ENCODE measurements at regions not wholly inside any gene's neighbourhood (a gene's known extent, or its start where the extent isn't known, plus 50 kb on each side); places are given as distances from the start of the nearest gene placed in this dataset.

DNA sequence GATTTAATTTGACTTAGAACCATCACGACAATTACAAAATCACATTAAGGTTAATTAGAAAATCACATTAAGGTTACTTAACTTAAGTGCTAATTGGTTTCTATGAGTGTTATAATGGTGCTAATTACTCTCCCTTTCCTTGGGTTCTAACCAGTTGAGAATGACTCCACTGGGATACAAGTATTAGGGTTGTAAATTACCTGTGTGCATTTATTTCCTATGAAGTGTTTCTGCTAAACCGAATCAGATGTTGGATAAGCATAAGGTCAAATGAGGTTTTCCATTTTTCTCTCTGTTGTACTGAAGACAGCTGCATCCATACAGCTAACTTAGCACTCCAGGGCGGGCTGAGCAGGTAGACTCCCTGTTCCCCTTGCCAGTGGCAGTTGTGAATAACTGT, 610.3 kb upstream of the TMPRSS15 start:
- TF ChIP-seq CTCF (IDR thresholded peaks at IDR 0.05; ENCODE audit: borderline replicate concordance, control extremely low read depth, extremely low read depth, insufficient read depth, missing control alignments): no peak
- in situ Hi-C loops (cut with MboI; ENCODE audit: low sequenced_read_pairs, unreplicated experiment): no loop called here
- no peak for DNase-seq (ENCODE audit: low spot score)

GRCh38 chr21:19018529-19018928, 614.9 kb upstream of the TMPRSS15 start:
- in situ Hi-C loops (cut with MboI; ENCODE audit: low sequenced_read_pairs, unreplicated experiment): no loop called here
- no peak for TF ChIP-seq CTCF (IDR thresholded peaks at IDR 0.05; ENCODE audit: borderline replicate concordance, control extremely low read depth, extremely low read depth, insufficient read depth, missing control alignments)
- no peak for DNase-seq (ENCODE audit: low spot score)

DNA sequence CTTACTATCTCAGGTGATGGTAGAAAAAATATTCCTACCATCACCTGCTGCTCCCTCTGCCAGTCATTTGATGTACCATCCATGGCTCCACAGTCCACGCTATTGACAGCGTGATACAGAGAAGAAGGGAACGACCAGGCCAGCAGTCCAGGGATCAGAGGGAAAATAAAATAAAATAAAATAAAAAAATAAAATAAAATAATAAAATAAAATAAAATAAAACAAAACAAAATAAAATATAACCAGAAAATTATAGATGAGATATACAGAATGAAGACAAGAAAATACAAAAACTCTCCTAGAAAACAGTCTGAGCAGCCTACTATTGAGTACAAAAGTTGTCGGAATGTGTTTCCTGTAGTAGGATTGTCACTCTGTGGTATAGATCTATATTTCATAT, 619.4 kb upstream of the TMPRSS15 start:
- no peak for TF ChIP-seq CTCF (IDR thresholded peaks at IDR 0.05; ENCODE audit: borderline replicate concordance, control extremely low read depth, extremely low read depth, insufficient read depth, missing control alignments)
- in situ Hi-C loops (cut with MboI; ENCODE audit: low sequenced_read_pairs, unreplicated experiment): no loop called here
- DNase-seq (ENCODE audit: low spot score): no peak

GRCh38 chr21:19026911-19027310, 623.3 kb upstream of the TMPRSS15 start:
- TF ChIP-seq CTCF (IDR thresholded peaks at IDR 0.05; ENCODE audit: borderline replicate concordance, control extremely low read depth, extremely low read depth, insufficient read depth, missing control alignments): no peak
- in situ Hi-C loops (cut with MboI; ENCODE audit: low sequenced_read_pairs, unreplicated experiment): no loop called here
- DNase-seq (ENCODE audit: low spot score): no peak

- no peak for DNase-seq (ENCODE audit: low spot score)
- TF ChIP-seq CTCF (IDR thresholded peaks at IDR 0.05; ENCODE audit: borderline replicate concordance, control extremely low read depth, extremely low read depth, insufficient read depth, missing control alignments): no peak
- in situ Hi-C loops (cut with MboI; ENCODE audit: low sequenced_read_pairs, unreplicated experiment): no loop called here
Measured at GRCh38 chr21:19029816-19030215, 626.2 kb upstream of the TMPRSS15 start.

GRCh38 chr21:19031953-19032352, 628.4 kb upstream of the TMPRSS15 start:
- no peak for DNase-seq (ENCODE audit: low spot score)
- TF ChIP-seq CTCF (IDR thresholded peaks at IDR 0.05; ENCODE audit: borderline replicate concordance, control extremely low read depth, extremely low read depth, insufficient read depth, missing control alignments): no peak
- in situ Hi-C loops (cut with MboI; ENCODE audit: low sequenced_read_pairs, unreplicated experiment): no loop called here

DNA sequence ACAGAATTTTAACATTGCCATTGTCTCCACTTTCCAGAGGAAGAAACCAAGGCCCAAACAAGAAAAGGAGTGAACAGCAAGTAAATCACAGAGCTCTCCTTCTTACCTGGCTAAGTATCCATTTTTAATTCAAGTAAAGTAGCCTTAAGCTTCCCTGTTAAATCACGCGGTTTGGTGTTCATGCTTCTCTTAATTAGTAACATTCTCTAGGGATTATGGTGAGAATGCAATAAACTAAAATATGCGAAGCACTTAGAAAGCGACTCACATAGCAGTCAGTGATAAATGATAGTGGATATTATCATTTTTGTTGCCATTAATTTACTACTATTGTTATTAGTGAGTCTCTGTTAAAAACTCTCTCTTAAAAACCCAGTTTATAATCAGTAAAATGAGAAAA, 630.5 kb upstream of the TMPRSS15 start:
- no peak for TF ChIP-seq CTCF (IDR thresholded peaks at IDR 0.05; ENCODE audit: borderline replicate concordance, control extremely low read depth, extremely low read depth, insufficient read depth, missing control alignments)
- no peak for DNase-seq (ENCODE audit: low spot score)
- in situ Hi-C loops (cut with MboI; ENCODE audit: low sequenced_read_pairs, unreplicated experiment): no loop called here
